Neuron (in vitro differentiated cells): ENCODE measurements at regions not wholly inside any gene's neighbourhood (a gene's known extent, or its start where the extent isn't known, plus 50 kb on each side); places are given as distances from the start of the nearest gene placed in this dataset.

Experiments
- H2AFZ ChIP-seq: one replicate; pipeline ENCODE4 v1.6.1; 2013; ENCODE audit warnings: low read depth, mild to moderate bottlenecking, inconsistent platforms, low read length, moderate library complexity
- H3K27me3 ChIP-seq: one replicate; pipeline ENCODE4 v1.6.1; 2013; ENCODE audit warnings: low read length; ENCODE audit not compliant: insufficient read depth
- H3K36me3 ChIP-seq: one replicate; pipeline ENCODE4 v1.6.1; 2013; ENCODE audit warnings: low read length; ENCODE audit not compliant: insufficient read depth
- H3K4me1 ChIP-seq: one replicate; pipeline ENCODE4 v1.6.1; 2013; ENCODE audit warnings: low read length; ENCODE audit not compliant: insufficient read depth
- H3K4me3 ChIP-seq: 2 replicates; pipeline ENCODE4 v1.5.1; 2013; ENCODE audit warnings: mild to moderate bottlenecking, low read length, moderate library complexity
- H3K9me3 ChIP-seq: one replicate; pipeline ENCODE4 v1.6.1; 2013; ENCODE audit warnings: low read length

- Histone ChIP-seq H3K36me3 (no peaks in the 10 kb centered on the region), H2AFZ (no peak overlapping the region), H3K4me3 (no peak overlapping the region), H3K4me1 (no peaks in the 10 kb centered on the region), H3K27me3 (no peaks in the 10 kb centered on the region), H3K9me3 (no peaks in the 10 kb centered on the region)
These were observed 64.2 kb downstream of the GJA1 start for GRCh38 chr6:121499666-121500065.

- Histone ChIP-seq H3K36me3 (no peaks in the 10 kb centered on the region), H2AFZ (no peak overlapping the region), H3K27me3 (no peaks in the 10 kb centered on the region), H3K9me3 (no peaks in the 10 kb centered on the region), H3K4me3 (no peak overlapping the region), H3K4me1 (no peaks in the 10 kb centered on the region)
These were observed 68.1 kb downstream of the GJA1 start for GRCh38 chr6:121503589-121503991.

- Histone ChIP-seq H3K4me3 (no peak overlapping the region), H3K4me1 (no peaks in the 10 kb centered on the region), H2AFZ (no peak overlapping the region), H3K36me3 (no peaks in the 10 kb centered on the region), H3K27me3 (no peaks in the 10 kb centered on the region), H3K9me3 (no peaks in the 10 kb centered on the region)
These were observed 68.8 kb downstream of the GJA1 start for GRCh38 chr6:121504227-121504626.

GRCh38 chr6:121505284-121505683 is 69.8 kb downstream of the GJA1 start:
- Histone ChIP-seq H2AFZ (no peak overlapping the region), H3K4me3 (no peak overlapping the region), H3K4me1 (no peaks in the 10 kb centered on the region), H3K36me3 (no peaks in the 10 kb centered on the region), H3K9me3 (no peaks in the 10 kb centered on the region), H3K27me3 (no peaks in the 10 kb centered on the region)

DNA sequence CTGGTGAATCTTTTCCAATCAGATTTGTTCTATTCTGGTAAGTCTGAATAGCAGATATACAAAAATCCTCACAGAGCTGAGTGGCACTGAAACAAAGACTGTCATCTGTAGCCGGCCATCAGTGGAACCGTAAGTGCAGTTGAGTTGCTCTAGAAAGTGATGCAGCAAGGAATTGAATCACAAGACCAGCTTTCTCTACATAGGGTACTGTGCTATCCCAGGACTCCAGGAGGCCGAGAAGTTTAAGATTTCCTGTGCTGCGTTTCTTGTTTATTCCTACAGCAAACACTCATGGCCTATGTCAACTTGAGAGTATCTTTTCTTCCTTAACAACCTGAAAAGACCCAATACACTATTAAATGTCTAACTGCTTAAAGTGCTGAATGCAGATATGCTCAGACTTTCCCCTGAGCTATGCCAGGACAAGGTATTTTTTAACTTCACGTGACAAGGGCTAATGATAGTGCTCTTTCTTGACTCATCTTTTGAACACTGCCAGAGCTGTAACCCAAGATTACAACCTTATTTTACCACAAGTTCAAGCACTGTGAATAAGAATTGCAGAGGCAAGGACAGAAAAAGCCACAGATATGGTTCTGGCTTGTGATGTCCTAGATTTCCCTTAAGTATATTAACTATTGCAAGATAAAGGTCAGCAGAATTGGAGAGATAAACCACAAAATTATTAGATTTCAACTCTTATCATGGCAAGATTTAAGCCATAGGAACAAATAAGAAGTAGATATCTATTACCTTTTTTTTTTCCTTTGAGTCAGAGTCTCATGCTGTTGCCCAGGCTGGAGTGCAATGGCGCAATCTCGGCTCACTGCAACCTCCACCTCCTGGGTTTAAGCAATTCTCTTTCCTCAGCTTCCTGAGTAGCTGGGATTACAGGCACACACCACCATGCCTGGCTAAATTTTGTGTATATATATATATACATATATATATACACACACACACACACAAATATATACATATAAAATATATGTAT is 71.6 kb downstream of the GJA1 start:
- Histone ChIP-seq H3K4me3 (no peak overlapping the region), H2AFZ (no peak overlapping the region), H3K4me1 (no peaks in the 10 kb centered on the region), H3K27me3 (no peaks in the 10 kb centered on the region), H3K36me3 (no peaks in the 10 kb centered on the region), H3K9me3 (no peaks in the 10 kb centered on the region)

- Histone ChIP-seq H2AFZ (no peak overlapping the region), H3K9me3 (no peaks in the 10 kb centered on the region), H3K36me3 (no peaks in the 10 kb centered on the region)
These were observed 75.2 kb downstream of the GJA1 start for GRCh38 chr6:121510568-121511177.

GRCh38 chr6:121515630-121516265 is 80.3 kb downstream of the GJA1 start:
- H3K9me3 ChIP-seq: no peaks in the 10 kb centered on the region
- H3K27me3 ChIP-seq: no peaks in the 10 kb centered on the region
- H2AFZ ChIP-seq: no peak overlapping the region
- no peak overlapping the region for H3K4me3 ChIP-seq
- no peaks in the 10 kb centered on the region for H3K36me3 ChIP-seq
- peaks cover 5% of the 10 kb centered on the region for H3K4me1 ChIP-seq

More at GRCh38 chr6:121510568-121511177, 75.2 kb downstream of the GJA1 start:
- Histone ChIP-seq H3K4me1 (no peaks in the 10 kb centered on the region), H3K4me3 (no peak overlapping the region), H3K27me3 (no peaks in the 10 kb centered on the region)

DNA sequence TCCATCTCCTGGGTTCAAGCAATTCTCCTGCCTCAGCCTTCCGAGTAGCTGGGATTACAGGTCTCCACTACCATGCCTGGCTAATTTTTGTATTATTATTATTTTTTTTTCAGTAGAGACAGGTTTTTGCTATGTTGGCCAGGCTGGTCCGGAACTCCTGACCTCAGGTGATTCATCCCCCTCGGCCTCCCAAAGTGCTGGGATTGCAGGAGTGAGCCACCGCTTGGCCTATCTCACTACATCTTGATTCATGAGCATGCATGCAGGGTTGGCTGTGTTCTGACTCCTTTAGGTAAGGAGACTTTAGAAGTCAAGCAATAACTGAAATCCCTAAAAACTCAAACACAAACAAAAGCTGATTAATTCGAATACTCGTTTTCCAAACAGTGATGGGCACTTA is 80.9 kb downstream of the GJA1 start:
- no peaks in the 10 kb centered on the region for H3K36me3 ChIP-seq
- H2AFZ ChIP-seq: no peak overlapping the region
- H3K9me3 ChIP-seq: no peaks in the 10 kb centered on the region
- H3K4me1 ChIP-seq: peaks cover 9% of the 10 kb centered on the region
- H3K27me3 ChIP-seq: no peaks in the 10 kb centered on the region
- no peak overlapping the region for H3K4me3 ChIP-seq

DNA sequence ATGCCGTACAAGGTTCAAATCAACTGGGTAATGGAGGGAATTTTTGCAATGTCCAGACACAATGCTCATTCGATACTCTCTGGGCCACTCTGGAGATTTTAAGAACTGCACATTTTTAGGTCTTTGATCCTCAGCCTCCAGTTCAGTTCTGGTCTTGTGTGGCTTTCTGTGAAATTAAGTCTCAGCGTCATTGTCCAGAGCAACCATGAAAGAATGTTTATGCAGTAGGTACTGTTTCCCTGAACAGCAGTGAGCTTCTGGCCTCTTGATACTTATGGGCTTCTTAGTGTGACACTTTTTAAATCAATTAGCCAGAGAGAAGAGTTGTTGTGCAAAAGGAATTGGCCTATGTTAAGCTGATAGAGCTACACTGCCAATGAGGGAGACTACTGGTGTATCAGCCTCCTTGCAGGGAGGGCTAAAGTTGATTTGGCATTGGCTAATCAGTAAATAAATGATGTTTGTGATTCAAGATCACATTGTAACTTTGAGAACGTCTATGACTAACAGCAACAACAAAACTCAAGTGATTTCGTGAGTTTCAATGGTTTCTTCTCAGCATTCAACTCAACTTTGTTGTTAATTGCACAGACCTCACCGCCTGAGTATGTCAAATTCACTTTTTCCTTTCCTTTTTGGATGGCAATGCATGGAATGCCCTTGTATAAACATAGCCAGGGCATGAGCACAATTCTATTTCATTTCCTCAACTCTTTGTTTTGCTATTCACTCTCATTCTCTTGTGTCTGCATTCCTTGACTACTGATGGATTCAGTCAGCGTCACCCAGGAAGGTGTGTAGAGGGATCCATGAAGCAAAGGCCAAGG is 85.1 kb downstream of the GJA1 start:
- no peaks in the 10 kb centered on the region for H3K27me3 ChIP-seq
- no peak overlapping the region for H2AFZ ChIP-seq
- no peaks in the 10 kb centered on the region for H3K36me3 ChIP-seq
- peaks cover 23% of the 10 kb centered on the region for H3K4me1 ChIP-seq
- H3K4me3 ChIP-seq: no peak overlapping the region
- H3K9me3 ChIP-seq: no peaks in the 10 kb centered on the region

DNA sequence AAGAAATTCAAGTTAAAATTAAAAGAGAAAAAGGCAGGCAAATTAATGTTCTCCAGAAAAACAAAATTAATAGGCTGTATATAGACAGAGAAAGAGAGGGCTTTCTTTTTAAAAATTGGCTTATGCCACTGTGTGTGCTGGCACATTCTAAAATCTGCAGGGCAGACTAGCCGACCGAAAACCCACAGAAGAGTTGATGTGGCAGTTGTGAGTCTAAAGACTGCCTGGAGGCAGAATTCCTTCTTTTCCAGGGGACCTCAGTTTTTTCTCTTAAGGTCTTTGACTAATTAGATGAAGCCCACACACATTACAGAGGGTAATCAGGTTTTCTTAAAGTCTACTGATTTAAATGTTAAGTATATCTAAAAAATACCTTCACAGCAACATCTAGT is 85.7 kb downstream of the GJA1 start:
- no peaks in the 10 kb centered on the region for H3K36me3 ChIP-seq
- H3K27me3 ChIP-seq: no peaks in the 10 kb centered on the region
- H3K4me3 ChIP-seq: no peak overlapping the region
- H3K4me1 ChIP-seq: peaks cover 23% of the 10 kb centered on the region
- H3K9me3 ChIP-seq: no peaks in the 10 kb centered on the region
- no peak overlapping the region for H2AFZ ChIP-seq

DNA sequence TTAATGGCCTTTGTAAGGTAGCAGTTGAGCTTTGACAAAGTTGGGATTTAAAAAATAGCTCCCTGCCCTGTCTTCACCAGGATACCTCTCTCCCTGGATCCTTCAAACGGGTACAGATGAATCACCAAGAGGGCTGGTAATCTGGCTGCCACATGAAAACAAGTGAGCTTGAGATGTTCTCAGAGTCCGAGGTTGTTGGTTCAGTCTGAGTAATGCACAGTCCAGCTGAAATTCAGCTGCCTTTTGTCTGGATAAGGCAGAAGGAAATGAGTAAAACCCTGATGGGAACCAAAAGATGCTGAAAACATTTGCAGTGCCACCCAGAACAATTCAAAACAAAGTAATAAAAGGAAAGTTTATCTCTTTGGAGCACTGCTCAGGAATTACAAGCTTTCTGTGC is 86.8 kb downstream of the GJA1 start:
- Histone ChIP-seq H3K4me3 (no peak overlapping the region), H3K9me3 (no peaks in the 10 kb centered on the region), H3K4me1 (peaks cover 23% of the 10 kb centered on the region), H3K27me3 (no peaks in the 10 kb centered on the region), H2AFZ (no peak overlapping the region), H3K36me3 (no peaks in the 10 kb centered on the region)

GRCh38 chr6:121522771-121523386 is 87.4 kb downstream of the GJA1 start:
- no peaks in the 10 kb centered on the region for H3K36me3 ChIP-seq
- H3K27me3 ChIP-seq: no peaks in the 10 kb centered on the region
- peak overlapping the region; percentile 39 for H2AFZ ChIP-seq
- H3K4me3 ChIP-seq: no peak overlapping the region
- no peaks in the 10 kb centered on the region for H3K9me3 ChIP-seq
- peaks cover 23% of the 10 kb centered on the region for H3K4me1 ChIP-seq
